HG02885 (cell line): ENCODE measurements at regions not wholly inside any gene's neighbourhood (a gene's known extent, or its start where the extent isn't known, plus 50 kb on each side); places are given as distances from the start of the nearest gene placed in this dataset.

ENCODE experiments used
- ATAC-seq: cut with Tn5 transposase; IDR thresholded peaks from one replicate; pipeline ENCODE4 v1.9.1; 2021; ENCODE audit warnings: mild to moderate bottlenecking; ENCODE audit not compliant: unreplicated experiment, poor library complexity

- ATAC-seq, result no peak
These were observed 163.7 kb upstream of the GAS1 start for GRCh38 chr9:87111010-87111409.

DNA sequence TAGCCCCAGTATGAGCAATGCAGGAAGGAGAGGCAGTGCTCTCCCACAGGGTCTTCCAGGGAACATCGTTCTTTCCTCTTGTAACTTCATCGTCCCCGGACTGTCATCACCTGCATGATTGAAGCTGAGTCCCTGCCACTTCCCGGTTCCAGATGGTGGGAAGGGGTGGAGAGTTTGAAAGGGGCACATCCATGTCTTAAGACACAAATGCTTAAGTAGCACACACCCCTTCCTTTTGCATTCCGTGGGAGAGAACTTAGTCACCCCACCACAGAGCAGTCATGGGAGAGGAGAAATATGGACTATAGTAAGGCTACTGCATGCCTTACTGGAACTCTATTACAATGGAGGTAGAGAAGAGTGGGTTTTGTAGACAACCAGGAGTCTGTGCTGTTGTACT is 165.3 kb upstream of the GAS1 start:
- ATAC-seq, result no peak

- no peak for ATAC-seq
These were observed 166.6 kb upstream of the GAS1 start for GRCh38 chr9:87113874-87114273.

DNA sequence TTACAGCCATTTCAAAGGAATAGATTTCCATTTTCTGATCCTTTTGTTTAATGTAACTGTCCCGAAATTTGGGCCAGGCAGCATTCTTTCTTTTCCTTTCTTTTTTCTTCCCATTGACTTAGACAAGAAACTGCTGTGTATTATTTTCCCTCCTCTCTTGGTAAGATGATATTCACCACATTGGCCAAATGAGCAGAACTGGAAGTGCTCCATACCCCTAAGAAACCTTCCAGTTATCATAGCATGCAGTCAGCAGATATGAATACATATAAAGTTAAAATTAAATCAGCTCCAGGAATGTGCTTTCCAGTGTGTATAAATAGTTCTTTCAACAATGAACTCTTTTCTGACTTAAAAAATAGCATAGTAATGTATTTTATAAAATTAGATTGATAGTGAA is 168.5 kb upstream of the GAS1 start:
- no peak for ATAC-seq

DNA sequence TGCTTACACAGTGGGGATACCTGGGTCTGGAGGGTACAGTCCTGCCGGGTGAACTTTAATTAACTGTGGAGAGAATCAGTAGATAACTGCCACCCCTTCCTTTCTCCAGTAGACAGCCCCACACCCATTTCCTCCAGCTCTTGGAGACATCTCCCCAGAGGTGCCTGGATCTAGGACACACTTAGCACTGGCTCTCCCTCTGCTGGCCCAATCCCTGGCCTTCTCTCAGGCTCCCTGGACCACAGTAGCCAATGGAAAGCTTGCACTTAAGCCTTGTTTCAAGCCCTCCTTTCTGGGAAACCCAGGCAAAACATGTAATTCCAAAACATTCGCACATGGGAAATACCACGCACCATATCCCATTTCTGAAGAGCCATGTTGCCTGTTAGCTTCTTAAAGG is 169.2 kb upstream of the GAS1 start:
- no peak for ATAC-seq

GRCh38 chr9:87118594-87118993 is 171.3 kb upstream of the GAS1 start:
- ATAC-seq, result no peak

- ATAC-seq, result no peak
These were observed 172.1 kb upstream of the GAS1 start for GRCh38 chr9:87119328-87119881.

DNA sequence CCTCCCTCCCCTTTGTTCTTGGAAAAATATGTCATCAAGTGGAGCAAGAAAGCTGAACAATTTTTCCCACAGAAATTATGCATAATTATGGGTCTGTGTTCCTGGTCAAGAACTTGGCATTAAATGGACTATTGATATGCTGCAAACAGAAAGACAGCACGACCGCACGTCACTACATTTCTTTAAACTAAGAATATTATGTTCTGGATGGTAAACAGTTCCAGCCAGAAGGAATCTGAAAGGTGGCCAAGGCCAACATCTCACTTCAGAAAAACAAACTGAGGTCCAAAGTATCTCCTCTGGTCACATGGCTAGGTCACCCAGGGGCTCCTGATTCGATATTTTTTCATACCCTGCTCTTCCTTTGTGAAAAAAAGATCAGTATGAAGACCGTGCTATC is 173.3 kb upstream of the GAS1 start:
- ATAC-seq, result no peak

- no peak for ATAC-seq
These were observed 175.8 kb upstream of the GAS1 start for GRCh38 chr9:87122947-87123685.

DNA sequence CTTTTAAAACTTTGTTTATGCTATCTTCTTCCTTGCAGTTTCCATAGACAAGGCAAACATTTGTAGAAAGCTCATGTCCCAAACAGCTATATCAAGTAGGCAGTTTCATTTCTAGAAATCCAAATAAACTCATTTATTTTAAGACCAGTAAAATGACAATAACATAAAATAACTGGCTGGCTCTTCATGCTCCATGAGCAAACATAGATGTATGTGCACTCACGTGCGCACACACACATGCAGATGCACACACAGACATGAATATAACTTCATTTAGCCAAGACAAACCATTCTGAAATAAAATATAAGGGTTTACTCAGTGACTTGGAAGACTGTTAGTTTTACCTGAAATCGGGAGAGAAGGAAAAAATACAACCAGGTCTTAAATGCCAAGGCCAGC is 176.5 kb upstream of the GAS1 start:
- ATAC-seq, result no peak

GRCh38 chr9:87125819-87126218 is 178.5 kb upstream of the GAS1 start:
- no peak for ATAC-seq

- no peak for ATAC-seq
These were observed 180.2 kb upstream of the GAS1 start for GRCh38 chr9:87127543-87127942.

- no peak for ATAC-seq
These were observed 180.8 kb upstream of the GAS1 start for GRCh38 chr9:87127978-87128614.

GRCh38 chr9:87128844-87129493 is 181.7 kb upstream of the GAS1 start:
- ATAC-seq, result no peak

DNA sequence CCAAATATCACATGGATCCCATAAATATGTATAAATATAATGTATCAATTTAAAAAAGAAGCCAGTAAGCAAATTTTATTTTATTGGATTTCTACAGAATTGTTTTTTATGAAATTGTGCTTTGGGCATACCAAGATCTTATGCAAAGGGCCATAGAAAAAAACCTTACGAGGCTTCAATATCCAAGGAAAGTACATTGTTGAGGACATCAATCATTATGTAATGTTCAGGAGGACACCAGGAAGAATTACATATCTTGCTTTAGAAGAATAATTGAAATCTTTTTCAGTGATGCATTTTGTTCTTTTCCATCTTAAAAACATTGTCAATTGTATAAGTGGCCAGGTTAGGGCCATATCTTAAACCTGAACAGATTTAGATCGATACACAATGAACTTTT is 187.8 kb upstream of the GAS1 start:
- no peak for ATAC-seq

GRCh38 chr9:87137718-87138117 is 190.4 kb upstream of the GAS1 start:
- ATAC-seq, result no peak

DNA sequence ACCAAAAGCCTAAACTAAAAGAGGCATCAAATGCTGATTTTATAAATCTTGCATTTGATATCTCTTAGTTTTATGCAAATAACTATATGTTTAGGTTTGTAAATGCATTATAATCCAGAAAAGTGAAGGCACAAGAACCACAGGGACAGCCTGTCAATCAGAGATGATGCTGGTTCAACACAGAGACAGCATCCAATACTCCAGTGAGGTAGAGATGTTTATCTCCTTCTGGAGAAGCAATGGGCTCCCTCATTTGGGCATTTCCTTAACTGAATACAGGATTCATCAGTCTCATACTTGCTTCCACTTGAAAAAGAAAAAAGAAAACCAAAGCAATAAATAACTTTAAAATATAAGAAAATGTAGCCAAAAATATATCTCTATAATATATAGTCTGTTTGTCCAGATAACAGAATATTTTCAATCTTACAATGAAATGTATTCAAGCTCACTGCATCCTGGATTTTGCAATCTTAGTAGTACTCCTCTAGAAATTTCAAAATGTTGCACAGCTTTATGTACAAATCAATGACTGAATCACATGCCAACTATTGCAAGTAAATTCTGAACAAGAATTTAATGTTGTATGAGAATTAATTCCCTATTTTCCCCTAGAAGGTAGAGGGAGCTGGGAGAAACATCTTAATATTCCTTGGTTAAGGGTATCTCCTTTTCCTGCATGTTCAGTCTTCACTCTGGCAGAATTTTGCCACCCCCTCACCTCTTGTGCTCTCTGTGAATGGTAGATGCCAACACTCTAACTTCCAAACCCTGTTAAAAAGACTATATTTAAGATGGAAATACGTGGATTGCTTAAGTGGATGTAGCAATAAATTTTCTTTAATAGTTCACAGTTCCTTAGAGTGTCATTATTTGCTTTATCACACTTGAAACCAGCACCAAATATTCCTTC is 191.1 kb upstream of the GAS1 start:
- no peak for ATAC-seq

DNA sequence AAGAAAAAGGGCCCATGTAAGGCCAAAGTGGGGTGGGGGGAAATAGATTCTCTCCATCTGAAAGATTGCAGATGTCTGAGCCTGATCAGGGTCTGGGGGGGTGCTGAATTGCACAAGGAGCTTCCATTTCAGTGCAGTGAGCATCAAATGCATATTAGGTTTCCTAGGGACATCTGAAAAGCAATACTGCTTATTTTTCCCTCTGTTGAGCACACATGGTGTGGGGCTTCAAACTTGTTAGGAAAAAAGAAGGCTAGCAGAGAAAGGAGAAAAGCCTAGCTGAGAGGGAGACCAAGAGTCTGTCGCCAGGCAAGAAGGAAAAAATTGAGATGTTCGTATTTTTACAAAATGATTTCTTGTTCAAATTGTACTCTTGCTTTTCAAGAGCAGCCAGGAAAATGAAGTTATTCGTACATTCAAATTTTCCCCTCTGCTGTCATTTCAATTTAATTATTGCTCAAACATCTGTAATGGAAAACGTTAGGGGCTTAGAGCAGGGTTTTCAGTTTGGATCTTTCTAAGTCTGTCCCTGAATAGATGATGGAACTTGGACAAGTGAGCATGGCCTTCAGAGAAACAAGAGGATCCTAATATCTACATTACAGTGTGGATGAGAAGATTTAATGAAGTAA is 191.9 kb upstream of the GAS1 start:
- no peak for ATAC-seq

DNA sequence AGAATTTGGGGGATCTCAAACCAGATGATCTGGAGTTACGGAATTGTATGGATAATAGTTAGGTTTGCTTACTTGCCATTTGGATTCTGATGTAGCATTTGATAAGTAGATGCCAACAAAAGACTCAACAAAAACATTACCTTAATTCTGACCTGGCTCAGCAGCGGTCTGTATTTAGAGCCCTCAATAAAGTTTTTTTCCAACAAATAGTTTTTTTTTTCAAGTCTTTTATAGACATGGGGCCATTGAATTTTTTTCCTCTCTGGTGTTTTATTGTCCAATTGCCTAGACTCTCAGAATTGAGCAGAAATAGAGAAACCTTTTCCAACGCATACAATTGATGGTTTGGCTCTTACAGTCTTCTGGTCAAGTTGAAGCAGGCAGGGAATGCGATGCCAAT is 192.8 kb upstream of the GAS1 start:
- ATAC-seq, result no peak

DNA sequence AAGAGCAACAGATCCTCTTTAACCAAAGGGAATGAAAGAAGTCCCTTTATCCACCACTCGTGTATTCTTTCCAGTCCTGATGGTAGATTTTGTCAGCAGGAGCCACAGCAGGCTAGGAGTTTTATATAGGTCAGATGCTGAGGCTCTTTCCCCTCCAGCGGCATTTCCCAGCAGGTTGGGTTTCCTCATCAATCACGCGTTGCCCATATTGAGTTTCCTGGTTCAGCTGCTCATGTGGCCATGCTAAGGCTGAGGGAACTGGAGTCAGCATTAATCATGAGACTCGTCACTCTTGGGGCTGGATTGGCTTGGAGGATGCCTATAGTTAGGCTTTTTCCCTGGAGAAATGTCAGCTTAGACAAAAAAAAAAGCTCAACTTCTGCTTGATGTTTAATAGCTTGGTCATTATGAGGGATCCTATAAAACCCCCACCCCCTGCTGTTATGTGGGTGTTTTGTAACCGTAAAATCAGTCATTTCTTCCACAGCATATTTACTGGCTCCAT is 193.4 kb upstream of the GAS1 start:
- ATAC-seq, result no peak
